ENCODE measurements at regions not wholly inside any gene's neighbourhood (a gene's known extent, or its start where the extent isn't known, plus 50 kb on each side); places are given as distances from the start of the nearest gene placed in this dataset.

GRCh38 chr13:111978546-111978945 is 88.4 kb upstream of the SOX1 start:
- TF ChIP-seq CTCF (IDR thresholded peaks at IDR 0.05) = no peak
- TF ChIP-seq POLR2A (IDR thresholded peaks at IDR 0.05) = no peak

Data from thyroid gland (tissue), 4 donors.